Uterus (tissue), 3 donors: ENCODE measurements at regions not wholly inside any gene's neighbourhood (a gene's known extent, or its start where the extent isn't known, plus 50 kb on each side); places are given as distances from the start of the nearest gene placed in this dataset.

Source experiments
- DNase-seq, 2 donors: peaks; one replicate each; pipeline ENCODE4 v3.0.0-alpha.2; 2019 to 2020
- H3K27ac ChIP-seq, 2 donors: fragments of 200-600 bp; sonication (generic); 1 replicate in 1 of 2; 2 replicates in 1 of 2; pipeline ENCODE4 v1.5.1; 2016 to 2018
- H3K27me3 ChIP-seq, 2 donors: fragments of 200-600 bp; sonication (generic); one replicate each; pipeline ENCODE4 v1.5.1; 2018 to 2019; ENCODE audit warnings: control low read depth in 1 of 2
- H3K36me3 ChIP-seq, 2 donors: fragments of 200-600 bp; sonication (generic); one replicate each; pipeline ENCODE4 v1.5.1; 2019; ENCODE audit warnings: control low read depth in 1 of 2
- H3K4me1 ChIP-seq, 2 donors: fragments of 200-600 bp; sonication (generic); one replicate each; pipeline ENCODE4 v1.5.1; 2018 to 2019; ENCODE audit warnings: control low read depth in 1 of 2
- H3K4me3 ChIP-seq, 2 donors: fragments of 200-600 bp; sonication (generic); 1 replicate in 1 of 2; 2 replicates in 1 of 2; pipeline ENCODE4 v1.5.1; 2018 to 2019; ENCODE audit warnings: mild to moderate bottlenecking in 1 of 2
- H3K9me3 ChIP-seq, 2 donors: fragments of 200-600 bp; sonication (generic); one replicate each; pipeline ENCODE4 v1.5.1; 2019; ENCODE audit warnings: control low read depth in 1 of 2
- CTCF ChIP-seq, 4 experiments: fragments of 200-600 bp in 2 of 4; fragments of 450-650 bp in 2 of 4; sonication (generic) in 2 of 4; IDR thresholded peaks; one replicate each; pipeline ENCODE4 v1.5.1; 2016 to 2019; ENCODE audit warnings: antibody characterized with exemption in 4 of 4, mild to moderate bottlenecking in 2 of 4, moderate library complexity in 1 of 4
- POLR2A ChIP-seq, 2 donors: fragments of 450-650 bp; IDR thresholded peaks; one replicate each; pipeline ENCODE4 v1.6.1; 2016; ENCODE audit warnings: antibody characterized with exemption in 2 of 2, mild to moderate bottlenecking in 1 of 2, moderate library complexity in 1 of 2
- intact Hi-C: fragments of 100-400 bp; cut with DNase I; formaldehyde crosslinking; loops from one replicate; pipeline ENCODE4 v1.15.1; 2023; ENCODE audit warnings: low total_unique reads
- donor health status: DM: yes; HTN: yes; CAD: no.

GRCh38 chr3:143201870-143202752 is 82.5 kb downstream of the CHST2 start:
- Histone ChIP-seq H3K27me3 (no peaks in the 10 kb centered on the region), H3K27ac (no peak overlapping the region), H3K9me3 (no peaks in the 10 kb centered on the region), H3K36me3 (peaks cover 0 to 3% of the 10 kb centered on the region in 2 donors), H3K4me1 (no peaks in the 10 kb centered on the region), H3K4me3 (no peak overlapping the region)
- TF ChIP-seq CTCF (IDR thresholded peaks at IDR 0.05), result no peak
- no peak for TF ChIP-seq POLR2A (IDR thresholded peaks at IDR 0.05)
- intact Hi-C loops, result no loop called here
- DNase-seq, result no peak

GRCh38 chr3:143203142-143203541 is 83.6 kb downstream of the CHST2 start:
- H3K4me3 ChIP-seq, result no peak overlapping the region
- no peak overlapping the region for H3K27ac ChIP-seq
- H3K9me3 ChIP-seq, result no peaks in the 10 kb centered on the region
- H3K4me1 ChIP-seq, result no peaks in the 10 kb centered on the region
- H3K36me3 ChIP-seq, result peaks cover 0 to 3% of the 10 kb centered on the region in 2 donors
- TF ChIP-seq POLR2A (IDR thresholded peaks at IDR 0.05), result no peak
- TF ChIP-seq CTCF (IDR thresholded peaks at IDR 0.05), result no peak
- H3K27me3 ChIP-seq, result no peaks in the 10 kb centered on the region
- intact Hi-C loops, result no loop called here
- DNase-seq, result no peak

- no peaks in the 10 kb centered on the region for H3K27me3 ChIP-seq
- H3K9me3 ChIP-seq, result no peaks in the 10 kb centered on the region
- H3K36me3 ChIP-seq, result peaks cover 0 to 3% of the 10 kb centered on the region in 2 donors
- H3K4me3 ChIP-seq, result no peak overlapping the region
- DNase-seq, result no peak
- no peaks in the 10 kb centered on the region for H3K4me1 ChIP-seq
- TF ChIP-seq CTCF (IDR thresholded peaks at IDR 0.05), result no peak
- no peak for TF ChIP-seq POLR2A (IDR thresholded peaks at IDR 0.05)
- no peak overlapping the region for H3K27ac ChIP-seq
- intact Hi-C loops, result no loop called here
Observed at GRCh38 chr3:143203848-143204247, 84.3 kb downstream of the CHST2 start.

GRCh38 chr3:143206955-143207337 is 87.4 kb downstream of the CHST2 start:
- Histone ChIP-seq H3K27me3 (no peaks in the 10 kb centered on the region), H3K4me3 (no peak overlapping the region), H3K9me3 (no peaks in the 10 kb centered on the region), H3K27ac (no peak overlapping the region), H3K4me1 (no peaks in the 10 kb centered on the region), H3K36me3 (no peaks in the 10 kb centered on the region)
- TF ChIP-seq POLR2A (IDR thresholded peaks at IDR 0.05) (no peak), CTCF (IDR thresholded peaks at IDR 0.05) (no peak)
- intact Hi-C loops, result no loop called here
- DNase-seq, result no peak

- no peak overlapping the region for H3K27ac ChIP-seq
- DNase-seq, result no peak
- TF ChIP-seq CTCF (IDR thresholded peaks at IDR 0.05) (no peak), POLR2A (IDR thresholded peaks at IDR 0.05) (no peak)
Observed at GRCh38 chr3:143207338-143207961, 87.9 kb downstream of the CHST2 start.

More at GRCh38 chr3:143207338-143207961, 87.9 kb downstream of the CHST2 start:
- Histone ChIP-seq H3K27me3 (no peaks in the 10 kb centered on the region), H3K4me1 (no peaks in the 10 kb centered on the region), H3K4me3 (no peak overlapping the region), H3K36me3 (no peaks in the 10 kb centered on the region), H3K9me3 (no peaks in the 10 kb centered on the region)
- intact Hi-C loops, result no loop called here
